ENCODE measurements at regions not wholly inside any gene's neighbourhood (a gene's known extent, or its start where the extent isn't known, plus 50 kb on each side); places are given as distances from the start of the nearest gene placed in this dataset.
A peak's percentile ranks its signal among the peaks of the same experiment; 100 is the strongest.

- Histone ChIP-seq H3K36me3 (ENCODE audit: control insufficient read depth, insufficient read depth, low read length) (no peaks in the 10 kb centered on the region), H3K4me1 (ENCODE audit: control insufficient read depth, insufficient read depth, low read length) (no peaks in the 10 kb centered on the region), H3K27me3 (ENCODE audit: control insufficient read depth, insufficient read depth, low read length) (no peaks in the 10 kb centered on the region), H3K4me3 (ENCODE audit: low read depth, low read length) (no peak overlapping the region), H3K9me3 (ENCODE audit: control insufficient read depth, insufficient read depth, low read length) (no peaks in the 10 kb centered on the region), H3K27ac (ENCODE audit: low read depth, low read length) (no peak overlapping the region)
- DNase-seq (ENCODE audit: low read depth in 4 of 6, low spot score in 6 of 6) = no peak
- 67% methylated on average over 1 of the region's 2 CpGs for WGBS (ENCODE audit: insufficient coverage)
Observed at GRCh38 chr20:6680441-6680840, 87.0 kb upstream of the BMP2 start.

DNA sequence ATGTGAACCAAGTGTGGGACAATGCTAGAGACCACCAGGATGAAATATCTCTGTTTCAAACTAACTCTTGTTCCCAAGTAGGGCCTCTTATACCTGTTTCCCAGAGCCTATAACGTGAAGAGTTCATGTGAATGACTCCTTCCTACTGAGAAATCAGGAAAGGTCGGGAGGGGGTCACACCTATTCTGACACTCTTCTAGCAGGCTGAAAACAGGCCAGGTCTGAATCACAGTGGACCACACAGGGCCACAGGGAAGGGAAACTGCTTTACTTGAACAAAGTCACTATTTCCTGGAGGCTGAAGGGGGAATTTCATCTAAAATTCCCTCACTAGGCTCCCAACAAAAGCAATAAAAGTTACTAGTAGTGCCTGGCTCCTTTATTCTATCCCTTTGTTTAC is 88.4 kb upstream of the BMP2 start:
- Histone ChIP-seq H3K4me1 (ENCODE audit: control insufficient read depth, insufficient read depth, low read length) (no peaks in the 10 kb centered on the region), H3K9me3 (ENCODE audit: control insufficient read depth, insufficient read depth, low read length) (no peaks in the 10 kb centered on the region), H3K36me3 (ENCODE audit: control insufficient read depth, insufficient read depth, low read length) (no peaks in the 10 kb centered on the region), H3K27me3 (ENCODE audit: control insufficient read depth, insufficient read depth, low read length) (no peaks in the 10 kb centered on the region), H3K27ac (ENCODE audit: low read depth, low read length) (no peak overlapping the region), H3K4me3 (ENCODE audit: low read depth, low read length) (no peak overlapping the region)
- 40% methylated on average over 1 of the region's 2 CpGs for WGBS (ENCODE audit: insufficient coverage)
- DNase-seq (ENCODE audit: low read depth in 4 of 6, low spot score in 6 of 6) = no peak

DNA sequence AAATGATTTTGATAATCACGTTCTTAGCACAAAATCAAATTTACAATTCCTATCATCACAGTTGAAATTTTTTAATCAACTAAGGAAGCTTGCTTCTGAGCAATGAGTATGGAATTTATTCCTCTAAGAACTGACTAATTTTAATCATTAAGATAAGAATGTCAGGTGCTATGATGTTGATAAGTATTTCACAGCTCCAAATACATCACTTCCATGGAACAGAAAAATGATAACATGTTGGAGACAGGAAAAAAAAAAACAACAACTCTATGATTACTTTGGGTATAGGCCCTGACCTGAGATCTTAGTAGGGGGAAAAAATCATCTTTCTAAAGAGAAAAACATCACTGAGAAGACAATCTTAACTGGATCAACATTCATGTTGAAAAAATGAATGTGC is 89.4 kb upstream of the BMP2 start:
- Histone ChIP-seq H3K27ac (ENCODE audit: low read depth, low read length) (no peak overlapping the region), H3K4me1 (ENCODE audit: control insufficient read depth, insufficient read depth, low read length) (no peaks in the 10 kb centered on the region)
- no CpG with 5 or more reads among the region's 1 CpG for WGBS (ENCODE audit: insufficient coverage)

DNA sequence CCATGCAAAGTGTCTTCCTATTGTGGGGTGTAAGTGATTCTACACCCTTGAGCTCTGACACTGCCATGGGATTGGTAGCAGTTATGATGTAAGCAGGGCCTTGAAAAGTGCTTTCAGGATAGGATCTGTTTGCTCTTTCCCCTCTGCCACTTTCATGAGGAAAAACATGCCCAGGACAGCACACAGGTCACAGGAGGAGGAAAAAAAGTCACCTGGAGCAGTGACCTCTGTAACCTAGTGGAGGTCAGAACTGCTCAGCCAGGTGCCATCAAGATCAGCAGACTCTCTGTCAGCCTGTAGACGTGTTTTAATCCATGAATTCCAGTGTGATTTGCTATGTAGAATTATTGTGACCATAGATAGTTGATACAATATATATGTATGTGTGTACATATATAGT is 92.7 kb upstream of the BMP2 start:
- no peak for DNase-seq (ENCODE audit: low read depth in 4 of 6, low spot score in 6 of 6)
- Histone ChIP-seq H3K4me1 (ENCODE audit: control insufficient read depth, insufficient read depth, low read length) (no peaks in the 10 kb centered on the region), H3K36me3 (ENCODE audit: control insufficient read depth, insufficient read depth, low read length) (no peaks in the 10 kb centered on the region), H3K4me3 (ENCODE audit: low read depth, low read length) (no peak overlapping the region), H3K27ac (ENCODE audit: low read depth, low read length) (no peak overlapping the region), H3K27me3 (ENCODE audit: control insufficient read depth, insufficient read depth, low read length) (no peaks in the 10 kb centered on the region), H3K9me3 (ENCODE audit: control insufficient read depth, insufficient read depth, low read length) (no peaks in the 10 kb centered on the region)
- WGBS (ENCODE audit: insufficient coverage) = no CpG with 5 or more reads among the region's 1 CpG

More for the DNA sequence above, 89.4 kb upstream of the BMP2 start:
- no peaks in the 10 kb centered on the region for H3K9me3 ChIP-seq (ENCODE audit: control insufficient read depth, insufficient read depth, low read length)
- H3K27me3 ChIP-seq (ENCODE audit: control insufficient read depth, insufficient read depth, low read length) = no peaks in the 10 kb centered on the region
- no peak for DNase-seq (ENCODE audit: low read depth in 4 of 6, low spot score in 6 of 6)
- no peaks in the 10 kb centered on the region for H3K36me3 ChIP-seq (ENCODE audit: control insufficient read depth, insufficient read depth, low read length)
- no peak overlapping the region for H3K4me3 ChIP-seq (ENCODE audit: low read depth, low read length)

GRCh38 chr20:6673071-6673470 is 94.4 kb upstream of the BMP2 start:
- Histone ChIP-seq H3K27ac (ENCODE audit: low read depth, low read length) (no peak overlapping the region), H3K4me1 (ENCODE audit: control insufficient read depth, insufficient read depth, low read length) (no peaks in the 10 kb centered on the region), H3K36me3 (ENCODE audit: control insufficient read depth, insufficient read depth, low read length) (no peaks in the 10 kb centered on the region), H3K4me3 (ENCODE audit: low read depth, low read length) (no peak overlapping the region), H3K9me3 (ENCODE audit: control insufficient read depth, insufficient read depth, low read length) (no peaks in the 10 kb centered on the region), H3K27me3 (ENCODE audit: control insufficient read depth, insufficient read depth, low read length) (no peaks in the 10 kb centered on the region)
- WGBS (ENCODE audit: insufficient coverage) = 84% methylated on average over 2 of the region's 3 CpGs
- no peak for DNase-seq (ENCODE audit: low read depth in 4 of 6, low spot score in 6 of 6)

DNA sequence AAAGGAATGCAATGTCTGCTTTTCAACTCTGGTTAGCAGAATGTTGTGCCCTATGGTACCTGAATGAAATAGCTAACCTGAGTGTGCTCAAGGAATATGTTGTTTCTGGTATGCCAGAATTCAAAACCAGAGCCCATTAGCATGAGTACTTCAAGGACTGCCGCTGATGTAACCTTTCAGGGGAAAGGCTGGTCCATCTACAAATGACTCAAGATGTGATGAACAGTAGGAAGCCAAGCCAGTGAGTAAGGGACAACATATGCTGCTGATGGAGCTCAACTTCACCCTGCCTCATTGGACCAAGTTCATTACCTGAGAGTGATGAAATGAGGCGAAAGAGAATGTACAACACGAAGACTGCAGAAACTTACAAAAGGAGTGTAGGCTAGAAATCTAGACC is 95.7 kb upstream of the BMP2 start:
- WGBS (ENCODE audit: insufficient coverage) = 100% methylated on average over 3 of the region's 3 CpGs
- H3K4me3 ChIP-seq (ENCODE audit: low read depth, low read length) = no peak overlapping the region
- no peaks in the 10 kb centered on the region for H3K9me3 ChIP-seq (ENCODE audit: control insufficient read depth, insufficient read depth, low read length)
- H3K27me3 ChIP-seq (ENCODE audit: control insufficient read depth, insufficient read depth, low read length) = no peaks in the 10 kb centered on the region
- H3K4me1 ChIP-seq (ENCODE audit: control insufficient read depth, insufficient read depth, low read length) = no peaks in the 10 kb centered on the region
- H3K27ac ChIP-seq (ENCODE audit: low read depth, low read length) = no peak overlapping the region
- no peak for DNase-seq (ENCODE audit: low read depth in 4 of 6, low spot score in 6 of 6)
- no peaks in the 10 kb centered on the region for H3K36me3 ChIP-seq (ENCODE audit: control insufficient read depth, insufficient read depth, low read length)

DNA sequence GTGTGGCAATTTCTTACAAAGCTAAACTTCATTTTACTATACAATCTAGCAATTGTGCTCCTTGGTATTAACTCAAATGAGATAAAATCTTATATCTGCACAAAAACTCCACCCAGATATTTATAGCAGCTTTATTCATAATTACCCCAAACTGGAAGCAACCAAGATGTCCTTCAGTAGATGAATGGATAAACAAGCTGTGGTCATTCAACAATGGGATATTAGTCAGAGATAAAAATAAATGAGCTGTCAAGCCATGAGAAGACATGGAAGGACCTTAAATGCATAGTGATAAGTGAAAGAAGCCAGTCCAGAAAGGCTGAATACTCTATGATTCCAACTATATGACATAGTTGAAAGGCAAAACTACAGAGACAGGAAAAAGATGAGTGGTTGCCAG is 98.9 kb upstream of the BMP2 start:
- Histone ChIP-seq H3K4me1 (ENCODE audit: control insufficient read depth, insufficient read depth, low read length) (no peaks in the 10 kb centered on the region), H3K36me3 (ENCODE audit: control insufficient read depth, insufficient read depth, low read length) (no peaks in the 10 kb centered on the region), H3K9me3 (ENCODE audit: control insufficient read depth, insufficient read depth, low read length) (no peaks in the 10 kb centered on the region)

DNA sequence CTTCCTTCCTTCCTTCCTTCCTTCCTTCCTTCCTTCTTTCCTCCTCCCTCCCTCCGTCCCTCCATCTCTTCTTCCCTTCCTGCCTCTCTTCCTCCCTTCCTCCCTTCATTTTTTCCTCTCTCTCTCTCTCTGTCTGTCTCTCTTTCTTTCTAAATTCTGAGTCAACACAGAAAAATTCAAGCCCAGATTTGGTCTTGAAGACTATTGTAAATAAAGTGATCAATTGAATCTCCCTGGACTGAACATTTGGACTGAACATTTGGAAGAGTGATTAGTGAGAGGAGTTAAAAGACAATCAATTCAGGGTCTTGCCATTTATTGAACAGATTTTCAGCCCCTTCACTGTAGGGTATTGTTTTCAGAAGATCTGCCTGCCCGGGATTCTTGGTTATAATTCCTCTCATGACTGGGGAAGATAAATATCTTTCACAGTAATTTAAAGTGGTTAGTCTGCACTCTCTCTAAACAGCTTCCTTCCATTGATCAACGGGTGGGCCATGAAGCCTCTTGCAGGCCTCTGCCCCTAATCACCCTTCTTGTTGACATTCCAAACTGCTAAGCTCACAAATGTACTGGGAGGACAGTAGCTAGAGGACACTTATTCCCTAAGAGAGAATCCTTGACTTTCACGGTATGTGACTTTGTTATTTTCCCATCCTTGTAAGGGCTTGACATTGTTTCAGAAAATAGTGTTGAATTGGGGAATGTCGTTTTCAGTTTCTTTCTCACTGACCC is 101.7 kb upstream of the BMP2 start:
- H3K9me3 ChIP-seq (ENCODE audit: control insufficient read depth, insufficient read depth, low read length) = no peaks in the 10 kb centered on the region
- WGBS (ENCODE audit: insufficient coverage) = 75% methylated on average over 1 of the region's 5 CpGs
- no peak overlapping the region for H3K4me3 ChIP-seq (ENCODE audit: low read depth, low read length)
- no peaks in the 10 kb centered on the region for H3K4me1 ChIP-seq (ENCODE audit: control insufficient read depth, insufficient read depth, low read length)
- no peaks in the 10 kb centered on the region for H3K27me3 ChIP-seq (ENCODE audit: control insufficient read depth, insufficient read depth, low read length)
- H3K36me3 ChIP-seq (ENCODE audit: control insufficient read depth, insufficient read depth, low read length) = no peaks in the 10 kb centered on the region
- no peak overlapping the region for H3K27ac ChIP-seq (ENCODE audit: low read depth, low read length)
- DNase-seq (ENCODE audit: low read depth in 4 of 6, low spot score in 6 of 6) = peak in 3 of 6 donors; percentile 4 to 40 (median 19)

More for the DNA sequence above, 98.9 kb upstream of the BMP2 start:
- Histone ChIP-seq H3K27me3 (ENCODE audit: control insufficient read depth, insufficient read depth, low read length) (no peaks in the 10 kb centered on the region), H3K27ac (ENCODE audit: low read depth, low read length) (no peak overlapping the region), H3K4me3 (ENCODE audit: low read depth, low read length) (no peak overlapping the region)
- no peak for DNase-seq (ENCODE audit: low read depth in 4 of 6, low spot score in 6 of 6)

DNA sequence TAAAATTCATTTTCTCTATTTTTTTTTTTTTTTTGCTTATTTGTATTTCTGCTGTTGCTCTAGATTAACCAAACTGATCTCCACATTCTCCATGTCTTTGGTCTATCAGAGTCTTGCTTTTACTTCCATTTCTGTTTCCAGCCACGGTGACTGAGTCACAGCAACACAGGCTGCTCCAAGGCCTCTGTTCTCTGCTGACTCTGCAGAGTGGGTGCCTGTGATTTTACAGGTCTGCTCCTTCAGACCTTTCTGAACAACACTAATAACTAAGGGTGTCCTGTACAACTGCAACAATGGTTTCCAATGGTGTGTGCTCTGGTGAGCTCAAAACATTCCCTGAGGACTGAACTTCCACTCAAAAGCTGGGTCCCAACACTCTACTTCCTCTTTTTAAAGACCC is 102.3 kb upstream of the BMP2 start:
- H3K27me3 ChIP-seq (ENCODE audit: control insufficient read depth, insufficient read depth, low read length) = no peaks in the 10 kb centered on the region
- 83% methylated on average over 1 of the region's 1 CpG for WGBS (ENCODE audit: insufficient coverage)
- no peak for DNase-seq (ENCODE audit: low read depth in 4 of 6, low spot score in 6 of 6)
- no peaks in the 10 kb centered on the region for H3K36me3 ChIP-seq (ENCODE audit: control insufficient read depth, insufficient read depth, low read length)
- no peak overlapping the region for H3K27ac ChIP-seq (ENCODE audit: low read depth, low read length)
- no peak overlapping the region for H3K4me3 ChIP-seq (ENCODE audit: low read depth, low read length)
- H3K4me1 ChIP-seq (ENCODE audit: control insufficient read depth, insufficient read depth, low read length) = no peaks in the 10 kb centered on the region
- H3K9me3 ChIP-seq (ENCODE audit: control insufficient read depth, insufficient read depth, low read length) = no peaks in the 10 kb centered on the region

DNA sequence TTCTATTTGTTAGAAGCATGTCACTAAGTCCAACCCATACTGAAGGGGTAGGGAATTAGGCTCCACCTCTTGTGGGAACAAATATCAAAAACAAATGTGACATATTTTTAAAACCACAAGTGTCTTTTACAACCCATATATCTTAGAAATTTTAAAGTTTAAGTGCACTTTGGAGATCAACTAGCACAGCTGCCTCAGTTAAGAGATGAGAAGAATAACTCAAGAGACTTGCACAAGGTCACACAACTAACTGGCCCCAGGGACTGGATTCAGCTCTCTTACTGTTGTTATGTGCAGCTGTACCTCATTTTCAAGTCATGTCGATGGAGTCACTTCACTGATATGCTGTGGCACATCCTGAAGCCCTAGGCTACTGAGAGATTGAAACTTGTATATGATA is 102.9 kb upstream of the BMP2 start:
- no CpG with 5 or more reads among the region's 1 CpG for WGBS (ENCODE audit: insufficient coverage)
- Histone ChIP-seq H3K4me3 (ENCODE audit: low read depth, low read length) (no peak overlapping the region), H3K4me1 (ENCODE audit: control insufficient read depth, insufficient read depth, low read length) (no peaks in the 10 kb centered on the region), H3K27me3 (ENCODE audit: control insufficient read depth, insufficient read depth, low read length) (no peaks in the 10 kb centered on the region), H3K9me3 (ENCODE audit: control insufficient read depth, insufficient read depth, low read length) (no peaks in the 10 kb centered on the region), H3K27ac (ENCODE audit: low read depth, low read length) (no peak overlapping the region), H3K36me3 (ENCODE audit: control insufficient read depth, insufficient read depth, low read length) (no peaks in the 10 kb centered on the region)
- DNase-seq (ENCODE audit: low read depth in 4 of 6, low spot score in 6 of 6) = no peak

All from spinal cord (tissue), 9 donors.